ENCODE measurements at regions not wholly inside any gene's neighbourhood (a gene's known extent, or its start where the extent isn't known, plus 50 kb on each side); places are given as distances from the start of the nearest gene placed in this dataset.

DNA sequence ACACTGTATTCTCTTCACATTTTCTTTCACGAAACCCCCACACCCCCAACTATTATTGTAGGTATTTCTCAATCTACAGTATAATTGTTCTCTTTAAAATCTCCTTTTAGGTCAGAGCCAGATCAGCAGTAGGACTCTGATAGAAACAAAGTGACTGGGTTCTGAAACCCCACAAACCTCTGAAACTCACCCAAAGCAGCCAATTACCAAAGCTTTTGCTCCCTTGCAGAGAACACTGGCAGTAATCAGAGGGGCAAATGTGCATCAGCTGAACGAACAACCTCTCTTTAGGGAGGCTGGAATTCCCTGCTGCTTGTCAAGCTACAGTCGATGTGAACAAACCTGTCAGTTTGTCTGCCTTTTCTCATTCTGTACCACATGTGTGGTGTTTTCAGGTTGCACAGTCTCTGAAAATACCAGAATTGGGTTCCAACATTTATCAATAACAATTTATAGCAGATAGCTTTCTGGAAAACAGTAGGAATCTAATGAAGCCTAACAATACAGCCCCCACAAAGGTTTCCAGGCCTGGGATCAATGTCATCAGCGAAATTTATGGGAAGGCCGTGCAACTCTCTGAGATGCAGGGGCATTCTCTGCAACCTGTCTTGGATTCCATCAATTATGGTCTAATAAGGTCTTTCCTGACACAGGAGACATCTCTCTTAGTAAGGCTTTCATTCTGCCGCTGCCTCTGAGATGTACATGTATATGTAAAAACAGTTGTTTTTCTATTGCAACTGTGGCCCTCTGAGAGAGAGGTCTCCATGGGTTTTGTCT, 395.9 kb downstream of the GPAT3 start:
- no peak for DNase-seq
- TF ChIP-seq, protein P1, sequence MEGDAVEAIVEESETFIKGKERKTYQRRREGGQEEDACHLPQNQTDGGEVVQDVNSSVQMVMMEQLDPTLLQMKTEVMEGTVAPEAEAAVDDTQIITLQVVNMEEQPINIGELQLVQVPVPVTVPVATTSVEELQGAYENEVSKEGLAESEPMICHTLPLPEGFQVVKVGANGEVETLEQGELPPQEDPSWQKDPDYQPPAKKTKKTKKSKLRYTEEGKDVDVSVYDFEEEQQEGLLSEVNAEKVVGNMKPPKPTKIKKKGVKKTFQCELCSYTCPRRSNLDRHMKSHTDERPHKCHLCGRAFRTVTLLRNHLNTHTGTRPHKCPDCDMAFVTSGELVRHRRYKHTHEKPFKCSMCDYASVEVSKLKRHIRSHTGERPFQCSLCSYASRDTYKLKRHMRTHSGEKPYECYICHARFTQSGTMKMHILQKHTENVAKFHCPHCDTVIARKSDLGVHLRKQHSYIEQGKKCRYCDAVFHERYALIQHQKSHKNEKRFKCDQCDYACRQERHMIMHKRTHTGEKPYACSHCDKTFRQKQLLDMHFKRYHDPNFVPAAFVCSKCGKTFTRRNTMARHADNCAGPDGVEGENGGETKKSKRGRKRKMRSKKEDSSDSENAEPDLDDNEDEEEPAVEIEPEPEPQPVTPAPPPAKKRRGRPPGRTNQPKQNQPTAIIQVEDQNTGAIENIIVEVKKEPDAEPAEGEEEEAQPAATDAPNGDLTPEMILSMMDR (IDR thresholded peaks at IDR 0.05; ENCODE audit: unreplicated experiment) = no peak
- H3K4me1 Mint-ChIP-seq (ENCODE audit: low read depth, unreplicated experiment) = no peaks in the 10 kb centered on the region
- H3K27me3 Mint-ChIP-seq (ENCODE audit: unreplicated experiment) = no peaks in the 10 kb centered on the region
- intact Hi-C loops (cut with micrococcal nuclease; ENCODE audit: unreplicated experiment) = no loop called here
- no peaks in the 10 kb centered on the region for H3K9me3 Mint-ChIP-seq (ENCODE audit: low read depth, unreplicated experiment)
- BruUV-seq (replicated peaks) = no TSS peak
- CTCF ChIA-PET = no interaction called here
- no peak overlapping the region for H3K27ac Mint-ChIP-seq (ENCODE audit: unreplicated experiment)
- H3K4me3 Mint-ChIP-seq (ENCODE audit: low read depth, unreplicated experiment) = no peak overlapping the region
- no peaks in the 10 kb centered on the region for H3K36me3 Mint-ChIP-seq (ENCODE audit: insufficient read depth, unreplicated experiment)

DNA sequence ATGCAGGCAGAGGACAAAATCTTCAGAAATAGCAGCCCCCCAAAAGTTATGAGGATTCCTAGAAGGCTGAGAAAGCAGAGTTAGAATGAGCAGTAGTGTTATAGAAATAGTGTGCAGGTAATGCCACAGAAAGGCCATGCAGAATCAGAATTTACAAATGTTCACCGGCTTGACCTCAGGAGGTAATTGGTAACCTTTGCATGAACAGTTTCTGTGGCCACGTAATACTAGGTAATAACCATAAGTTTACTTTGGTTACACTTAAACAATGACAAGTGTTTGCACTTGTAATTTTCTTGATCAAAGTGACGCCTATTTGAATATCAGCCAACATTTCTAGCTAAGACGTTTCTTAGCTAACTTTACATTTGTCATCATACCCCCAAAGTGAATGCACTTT, 393.6 kb downstream of the GPAT3 start:
- TF ChIP-seq, protein P1 (IDR thresholded peaks at IDR 0.05; ENCODE audit: unreplicated experiment) = no peak
- Mint-ChIP-seq H3K27ac (ENCODE audit: unreplicated experiment) (no peak overlapping the region), H3K4me3 (ENCODE audit: low read depth, unreplicated experiment) (no peak overlapping the region), H3K36me3 (ENCODE audit: insufficient read depth, unreplicated experiment) (no peaks in the 10 kb centered on the region), H3K27me3 (ENCODE audit: unreplicated experiment) (no peaks in the 10 kb centered on the region), H3K4me1 (ENCODE audit: low read depth, unreplicated experiment) (no peaks in the 10 kb centered on the region), H3K9me3 (ENCODE audit: low read depth, unreplicated experiment) (no peaks in the 10 kb centered on the region)
- no TSS peak for BruUV-seq (replicated peaks)
- CTCF ChIA-PET = no interaction called here
- no peak for DNase-seq
- intact Hi-C loops (cut with micrococcal nuclease; ENCODE audit: unreplicated experiment) = no loop called here

DNA sequence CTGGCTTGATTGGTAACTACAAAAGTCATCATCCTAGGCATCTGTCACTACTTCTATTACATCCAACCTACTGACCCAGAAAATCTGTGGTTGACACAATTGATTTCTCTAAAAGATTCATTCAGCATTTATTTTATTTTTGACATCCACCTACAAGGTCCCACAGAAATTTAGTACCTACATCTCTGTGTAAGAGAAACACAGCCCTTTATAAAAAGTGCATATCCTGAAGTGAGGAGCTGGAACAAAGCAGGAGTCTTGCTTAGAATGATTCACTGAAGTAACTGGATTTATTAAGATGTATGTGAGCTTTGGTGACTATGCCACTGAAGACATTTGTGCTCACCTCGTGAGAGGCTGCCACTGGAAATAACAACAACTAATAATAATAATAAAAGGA, 391.0 kb downstream of the GPAT3 start:
- CTCF ChIA-PET = no interaction called here
- no peaks in the 10 kb centered on the region for H3K9me3 Mint-ChIP-seq (ENCODE audit: low read depth, unreplicated experiment)
- no peaks in the 10 kb centered on the region for H3K27me3 Mint-ChIP-seq (ENCODE audit: unreplicated experiment)
- no peak overlapping the region for H3K4me3 Mint-ChIP-seq (ENCODE audit: low read depth, unreplicated experiment)
- DNase-seq = no peak
- H3K27ac Mint-ChIP-seq (ENCODE audit: unreplicated experiment) = no peak overlapping the region
- intact Hi-C loops (cut with micrococcal nuclease; ENCODE audit: unreplicated experiment) = no loop called here
- H3K4me1 Mint-ChIP-seq (ENCODE audit: low read depth, unreplicated experiment) = no peaks in the 10 kb centered on the region
- BruUV-seq (replicated peaks) = no TSS peak
- no peaks in the 10 kb centered on the region for H3K36me3 Mint-ChIP-seq (ENCODE audit: insufficient read depth, unreplicated experiment)
- TF ChIP-seq, protein P1 (IDR thresholded peaks at IDR 0.05; ENCODE audit: unreplicated experiment) = no peak

DNA sequence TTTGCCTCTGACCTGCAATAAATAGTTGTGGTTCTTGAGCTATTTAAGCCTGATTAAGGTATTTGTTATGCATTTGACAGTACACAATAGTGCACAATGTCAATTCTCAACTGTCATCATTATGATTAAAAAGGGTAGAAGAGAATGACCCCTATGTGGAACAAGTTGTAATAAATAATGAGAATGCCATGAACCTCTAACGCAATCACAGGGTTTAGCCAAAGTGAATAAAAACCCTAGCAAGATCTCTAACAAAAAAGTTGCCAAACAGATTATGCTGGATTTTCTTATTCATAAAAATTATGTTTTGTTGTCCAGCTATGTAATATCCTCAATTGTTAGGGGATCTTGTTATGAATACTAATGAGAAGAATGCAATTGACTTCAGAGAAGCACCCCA, 387.4 kb downstream of the GPAT3 start:
- CTCF ChIA-PET = no interaction called here
- DNase-seq = no peak
- TF ChIP-seq, protein P1 (IDR thresholded peaks at IDR 0.05; ENCODE audit: unreplicated experiment) = no peak
- no peaks in the 10 kb centered on the region for H3K36me3 Mint-ChIP-seq (ENCODE audit: insufficient read depth, unreplicated experiment)
- H3K27ac Mint-ChIP-seq (ENCODE audit: unreplicated experiment) = no peak overlapping the region
- intact Hi-C loops (cut with micrococcal nuclease; ENCODE audit: unreplicated experiment) = no loop called here
- no peak overlapping the region for H3K4me3 Mint-ChIP-seq (ENCODE audit: low read depth, unreplicated experiment)
- BruUV-seq (replicated peaks) = no TSS peak
- H3K4me1 Mint-ChIP-seq (ENCODE audit: low read depth, unreplicated experiment) = no peaks in the 10 kb centered on the region
- H3K9me3 Mint-ChIP-seq (ENCODE audit: low read depth, unreplicated experiment) = no peaks in the 10 kb centered on the region
- H3K27me3 Mint-ChIP-seq (ENCODE audit: unreplicated experiment) = no peaks in the 10 kb centered on the region
